ENCODE measurements at regions not wholly inside any gene's neighbourhood (a gene's known extent, or its start where the extent isn't known, plus 50 kb on each side); places are given as distances from the start of the nearest gene placed in this dataset.

DNA sequence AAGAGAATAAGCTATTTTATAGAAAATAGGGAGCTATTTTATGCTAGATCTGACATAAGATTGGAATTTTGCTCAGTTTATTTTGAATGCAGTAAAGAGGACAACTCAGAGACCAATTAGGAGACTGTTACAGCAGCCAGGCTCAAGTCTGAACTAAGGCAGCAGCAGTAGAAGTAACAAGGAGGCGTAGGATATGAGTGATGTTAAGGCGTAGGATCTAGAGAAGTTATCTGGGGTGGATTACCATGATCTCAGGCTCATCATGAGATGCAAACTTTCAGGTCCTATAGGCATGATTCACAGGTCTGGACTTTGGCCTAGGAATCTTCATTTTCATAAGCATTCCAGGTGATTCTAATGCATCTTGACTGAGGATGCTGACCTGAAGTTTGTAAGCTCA, 108.9 kb upstream of the BLID start:
- no peak for DNase-seq

DNA sequence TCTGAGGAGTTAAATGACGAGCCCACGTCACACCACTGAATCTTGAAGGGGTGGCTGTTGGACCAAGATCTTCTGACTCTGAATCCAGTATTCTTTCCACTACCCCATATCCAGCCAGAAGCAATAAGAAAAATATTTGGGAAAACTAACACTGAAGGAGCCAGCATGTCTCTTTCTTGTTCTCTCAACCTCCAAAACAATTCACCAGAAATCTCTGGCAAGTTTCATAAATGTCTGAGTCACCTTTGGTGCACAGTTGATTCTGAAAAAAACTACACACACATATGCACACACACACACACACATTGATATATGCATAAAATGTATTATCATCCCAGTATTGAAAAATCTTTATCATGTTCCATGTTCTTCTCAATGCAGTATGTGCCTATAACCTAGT, 104.3 kb upstream of the BLID start:
- DNase-seq: no peak

- no peak for DNase-seq
These were observed 103.8 kb upstream of the BLID start for GRCh38 chr11:122219791-122220190.

DNA sequence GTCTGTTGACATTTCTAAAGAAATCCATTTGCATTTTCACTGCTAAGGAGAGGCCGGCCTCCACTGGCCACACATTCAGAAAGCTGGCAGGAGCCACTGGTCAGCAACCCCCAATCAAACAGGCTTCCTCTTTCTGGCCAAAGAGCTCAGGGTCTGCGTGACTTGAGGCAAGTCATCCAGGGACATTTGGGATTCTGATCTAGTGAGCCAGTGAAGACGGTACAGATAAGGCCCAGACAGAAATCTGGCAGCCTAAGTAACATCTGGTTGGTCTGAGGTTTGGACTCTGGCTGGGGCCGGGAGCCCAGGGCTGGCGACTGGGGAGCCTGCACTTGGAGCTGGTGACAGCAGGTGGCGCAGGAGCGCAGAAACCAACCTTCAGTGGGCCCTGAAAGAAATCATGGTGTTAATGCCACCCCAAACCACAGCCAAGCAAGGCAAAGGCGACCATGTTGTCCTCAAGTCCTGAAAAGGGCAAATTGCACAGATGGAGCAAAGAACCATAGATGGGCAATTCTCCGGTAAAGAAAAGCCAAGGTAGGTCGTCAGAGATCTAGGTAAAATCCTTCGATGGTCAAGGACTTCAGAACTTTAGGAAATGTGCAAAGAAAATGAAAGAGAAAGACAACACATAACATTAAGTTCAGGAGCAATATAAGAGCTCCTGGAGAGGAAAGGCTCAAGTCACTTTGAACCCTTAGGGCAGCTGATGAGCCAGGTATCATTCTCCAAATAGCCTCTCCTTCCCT, 99.4 kb upstream of the BLID start:
- DNase-seq: peak; percentile 11

GRCh38 chr11:122214567-122214966, 98.6 kb upstream of the BLID start:
- DNase-seq: no peak

DNA sequence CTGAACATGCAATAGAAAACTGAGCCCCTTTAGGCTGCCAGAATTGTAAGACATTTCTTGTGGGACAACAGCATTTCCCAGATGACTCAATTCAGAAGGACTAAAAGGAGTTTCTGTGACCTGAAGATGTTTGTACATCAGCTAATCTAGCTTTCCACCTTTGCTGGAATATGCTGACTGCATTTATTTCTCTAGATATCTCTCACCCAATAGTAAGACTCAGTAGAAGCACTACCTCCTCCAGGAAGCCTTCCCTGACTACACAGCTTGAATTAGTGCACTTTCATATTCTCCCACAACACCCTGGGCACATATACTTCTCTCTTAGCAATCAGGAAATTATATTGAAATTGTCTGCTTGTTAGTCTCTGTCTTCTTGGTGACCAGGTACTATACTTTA, 98.1 kb upstream of the BLID start:
- no peak for DNase-seq

GRCh38 chr11:122213171-122213570, 97.2 kb upstream of the BLID start:
- DNase-seq: no peak

GRCh38 chr11:122210367-122210997, 94.5 kb upstream of the BLID start:
- no peak for DNase-seq

- DNase-seq: no peak
These were observed 93.8 kb upstream of the BLID start for GRCh38 chr11:122209619-122210366.

DNA sequence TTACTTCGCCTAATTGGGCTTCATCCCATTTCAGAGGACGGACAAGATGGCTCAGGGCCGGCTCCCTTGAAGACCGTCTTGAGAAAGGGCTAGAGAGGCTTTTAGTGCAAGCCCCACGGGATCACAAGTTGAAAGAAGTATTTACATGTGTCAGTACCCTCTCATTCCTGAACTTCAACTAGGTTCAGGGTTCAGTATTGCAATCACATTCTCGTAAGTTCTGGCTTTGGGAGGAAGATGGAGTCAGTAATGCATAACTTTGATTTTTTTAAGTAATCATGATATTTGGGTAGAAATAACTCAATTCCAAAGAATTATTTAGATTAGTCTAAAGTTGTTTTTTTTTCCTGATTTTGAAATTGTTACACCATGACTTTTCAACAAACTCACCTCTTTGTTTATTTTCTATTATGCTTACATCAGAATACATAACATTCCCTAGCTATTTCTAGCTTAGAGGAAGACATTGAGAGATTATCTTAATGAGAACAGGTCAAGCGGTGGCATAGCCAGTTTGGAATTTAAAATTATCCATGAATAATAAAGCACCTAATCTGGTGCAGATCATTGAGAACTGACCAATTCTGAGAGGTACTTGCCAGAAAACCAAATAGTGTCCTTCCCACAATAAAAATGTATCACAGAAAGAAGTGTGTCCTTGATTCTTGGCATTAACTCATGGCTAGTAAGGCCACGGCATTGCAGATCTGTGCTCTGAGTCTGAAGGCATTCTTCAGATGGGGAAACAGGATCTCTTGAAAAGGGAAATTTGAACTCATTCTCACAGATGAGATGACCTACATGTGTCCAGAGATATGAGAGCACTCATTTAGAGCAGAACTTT, 92.1 kb upstream of the BLID start:
- no peak for DNase-seq

- DNase-seq: no peak
These were observed 91.5 kb upstream of the BLID start for GRCh38 chr11:122207505-122207904.

- DNase-seq: no peak
These were observed 89.0 kb upstream of the BLID start for GRCh38 chr11:122205036-122205435.

DNA sequence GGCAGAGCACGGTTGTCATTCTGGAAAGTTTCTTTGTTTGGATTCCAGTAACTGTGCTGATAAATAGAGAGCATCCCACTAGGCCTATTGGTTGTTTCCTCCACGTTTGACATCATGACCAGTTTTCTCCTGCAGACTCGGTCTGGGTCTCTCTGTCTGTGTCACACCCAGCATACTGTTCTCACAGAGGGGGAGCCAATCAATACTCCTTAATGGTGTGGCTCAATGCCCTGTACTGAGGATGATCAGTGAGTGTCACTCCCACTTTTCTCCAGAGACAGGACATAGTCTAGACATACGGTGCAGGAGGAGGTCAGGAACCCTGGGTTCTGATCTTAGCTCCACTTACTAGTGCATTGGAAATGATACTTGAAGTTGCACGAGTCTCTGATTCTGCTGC, 88.2 kb upstream of the BLID start:
- no peak for DNase-seq

GRCh38 chr11:122202951-122203456, 87.0 kb upstream of the BLID start:
- DNase-seq: peak; percentile 0

- DNase-seq: no peak
These were observed 86.3 kb upstream of the BLID start for GRCh38 chr11:122202161-122202950.

GRCh38 chr11:122201106-122201505, 85.1 kb upstream of the BLID start:
- DNase-seq: no peak

DNA sequence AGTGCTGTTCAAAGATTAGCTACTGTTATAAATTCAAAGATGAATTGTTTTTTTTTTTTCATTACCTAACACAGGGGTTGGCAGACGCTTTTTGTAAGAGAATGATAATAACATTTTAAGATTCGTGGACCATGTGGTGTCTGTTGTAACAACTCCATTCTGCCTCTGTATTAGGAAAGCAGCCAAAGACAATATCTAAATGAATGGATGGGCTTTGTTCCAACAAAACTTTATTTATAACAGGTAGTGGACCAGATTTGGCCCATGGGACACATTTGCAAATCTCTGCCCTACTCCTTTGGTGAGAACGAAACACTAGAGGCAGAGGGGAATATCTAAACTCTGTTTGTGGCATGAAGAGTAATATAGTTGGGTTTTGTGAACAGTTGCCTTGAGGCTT, 83.6 kb upstream of the BLID start:
- no peak for DNase-seq

- no peak for DNase-seq
These were observed 82.4 kb upstream of the BLID start for GRCh38 chr11:122198291-122198983.

DNA sequence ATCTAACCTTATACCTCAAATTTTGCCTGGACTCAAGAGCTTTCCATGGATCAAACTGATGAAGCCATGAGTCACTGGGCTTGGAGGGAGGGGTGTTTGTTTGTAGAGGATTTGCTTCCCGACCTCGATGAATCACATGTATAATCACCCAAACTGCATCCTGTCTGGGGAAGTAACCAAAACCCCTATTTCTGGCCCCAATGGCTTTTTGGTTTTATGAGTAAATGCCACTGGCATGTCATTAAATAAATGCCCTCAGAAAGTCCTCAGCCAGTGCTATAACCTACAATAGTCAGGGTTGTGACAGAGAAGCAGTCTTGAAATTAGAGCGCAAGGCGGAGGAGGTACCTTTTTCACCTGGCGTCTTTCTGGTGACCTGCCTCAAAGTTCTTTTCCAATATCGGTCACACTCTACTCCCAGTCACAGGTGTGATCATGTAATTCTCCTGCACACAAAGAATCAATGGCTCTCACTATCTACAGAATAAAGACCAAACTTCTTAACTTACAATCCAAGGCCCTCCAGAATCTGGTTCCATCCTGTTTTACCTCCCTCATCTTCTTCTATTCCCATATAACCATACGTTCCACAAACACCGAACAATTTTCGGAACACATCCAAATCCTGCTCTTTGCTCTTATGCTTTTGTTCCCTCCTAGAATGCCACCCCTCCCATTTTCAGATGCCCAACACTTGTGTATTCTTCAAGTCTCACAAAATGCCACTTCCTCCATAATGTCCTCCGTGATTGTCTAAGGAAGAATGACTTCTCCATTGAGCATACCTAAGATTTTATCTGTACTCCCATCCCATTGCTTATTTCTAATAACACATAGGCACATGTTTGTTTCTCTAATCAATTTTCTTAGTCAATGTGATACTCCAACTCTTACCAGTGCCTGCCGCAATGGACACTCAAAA, 81.3 kb upstream of the BLID start:
- DNase-seq: no peak

DNA sequence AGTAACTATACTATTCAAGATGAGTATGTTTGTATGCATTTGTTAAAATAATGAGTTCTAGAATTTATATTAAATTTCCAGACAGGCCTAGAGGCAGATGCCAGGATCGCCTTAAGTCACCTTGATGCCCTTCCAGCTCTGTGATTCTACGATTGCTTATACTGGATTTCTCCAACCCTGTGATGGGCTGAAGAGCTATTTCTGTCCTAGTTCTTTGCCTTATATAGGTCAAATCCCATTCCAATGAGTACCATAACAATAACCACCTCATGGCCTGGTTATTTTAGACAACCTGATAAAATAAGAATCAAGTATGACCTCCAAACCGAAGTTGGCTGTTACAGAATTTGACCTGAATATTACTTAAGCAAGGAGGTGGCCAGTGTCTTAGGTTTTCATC, 79.8 kb upstream of the BLID start:
- no peak for DNase-seq
